AG09309 (cell line): ENCODE measurements at regions not wholly inside any gene's neighbourhood (a gene's known extent, or its start where the extent isn't known, plus 50 kb on each side); places are given as distances from the start of the nearest gene placed in this dataset.

Source experiments
- DNase-seq: peaks from one replicate; pipeline ENCODE4 v3.0.0-alpha.2; 2010; ENCODE audit warnings: low read depth
- H3K4me3 ChIP-seq: 2 replicates; pipeline ENCODE4 v1.5.1; 2011; ENCODE audit warnings: mild to moderate bottlenecking, low read depth, low read length, moderate library complexity; ENCODE audit not compliant: control insufficient read depth
- CTCF ChIP-seq: IDR thresholded peaks from 2 replicates; pipeline ENCODE4 v1.5.1; 2011; ENCODE audit warnings: mild to moderate bottlenecking, low read depth, low read length, inconsistent platforms; ENCODE audit not compliant: insufficient read depth, control insufficient read depth; ENCODE audit errors: missing control alignments

- no peak for TF ChIP-seq CTCF
- no peak overlapping the region for H3K4me3 ChIP-seq
- DNase-seq, result no peak
Measured at GRCh38 chr7:118711688-118712087, 487.2 kb downstream of the ANKRD7 start.

- no peak for TF ChIP-seq CTCF
- no peak for DNase-seq
- H3K4me3 ChIP-seq, result no peak overlapping the region
Measured at GRCh38 chr7:118713039-118713438, 488.5 kb downstream of the ANKRD7 start.

- TF ChIP-seq CTCF, result no peak
- H3K4me3 ChIP-seq, result no peak overlapping the region
- DNase-seq, result no peak
Measured at GRCh38 chr7:118720632-118721031, 496.1 kb downstream of the ANKRD7 start.

GRCh38 chr7:118731854-118732253 is 507.4 kb downstream of the ANKRD7 start:
- DNase-seq, result no peak
- H3K4me3 ChIP-seq, result no peak overlapping the region
- no peak for TF ChIP-seq CTCF

- no peak overlapping the region for H3K4me3 ChIP-seq
- no peak for TF ChIP-seq CTCF
- no peak for DNase-seq
Measured at GRCh38 chr7:118734541-118734940, 510.0 kb downstream of the ANKRD7 start.

GRCh38 chr7:118735441-118735840 is 510.9 kb downstream of the ANKRD7 start:
- no peak for DNase-seq
- no peak for TF ChIP-seq CTCF
- H3K4me3 ChIP-seq, result no peak overlapping the region

GRCh38 chr7:118737935-118738334 is 513.4 kb downstream of the ANKRD7 start:
- DNase-seq, result no peak
- TF ChIP-seq CTCF, result no peak
- H3K4me3 ChIP-seq, result no peak overlapping the region
